SK-N-SH (cell line): ENCODE measurements at regions not wholly inside any gene's neighbourhood (a gene's known extent, or its start where the extent isn't known, plus 50 kb on each side); places are given as distances from the start of the nearest gene placed in this dataset.

Source experiments
- CTCF ChIA-PET: fragments of 300-600, 350-600 bp; formaldehyde crosslinking; extraction: SDS; loops from one replicate; lab custom pipeline; 2021; lab: Yijun Ruan, JAX
- POLR2A ChIA-PET: fragments of 350-600 bp; sonication (Branson Sonifier 250); formaldehyde crosslinking; extraction: SDS; loops from one replicate; lab custom pipeline; 2020; ENCODE audit warnings: antibody characterized with exemption, inconsistent platforms; lab: Yijun Ruan, JAX
- DNase-seq: peaks from one replicate; pipeline ENCODE4 v3.0.0; 2012
- H2AFZ ChIP-seq: fragments of 200-600 bp; sonication (generic); 2 replicates; pipeline ENCODE4 v1.8.1; 2016; ENCODE audit warnings: antibody characterized with exemption, mild to moderate bottlenecking, low read depth
- H3F3A ChIP-seq: fragments of 200-600 bp; sonication (generic); replicated peaks from 2 replicates; pipeline ENCODE3; 2016; ENCODE audit warnings: antibody characterized with exemption, mild to moderate bottlenecking; ENCODE audit not compliant: insufficient read depth
- H3K27ac ChIP-seq, 2 experiments: fragments of 200-500 bp in 1 of 2; fragments of 200-600 bp in 1 of 2; sonication (Bioruptor generic) in 1 of 2; sonication (generic), shearing (Covaris generic) in 1 of 2; 2 replicates each; pipeline versions ENCODE4 v1.5.1 to v1.6.1; 2014 to 2016; ENCODE audit warnings: low read depth in 2 of 2, inconsistent platforms in 1 of 2, low read length in 1 of 2, mild to moderate bottlenecking in 1 of 2, mixed read lengths in 1 of 2
- H3K27me3 ChIP-seq: fragments of 200-600 bp; sonication (generic), shearing (Covaris generic); 2 replicates; pipeline ENCODE4 v1.6.1; 2016; ENCODE audit warnings: mixed run types; ENCODE audit not compliant: insufficient read depth
- H3K36me3 ChIP-seq, 2 experiments: fragments of 200-500 bp in 1 of 2; fragments of 200-600 bp in 1 of 2; sonication (Bioruptor generic) in 1 of 2; sonication (generic) in 1 of 2; replicated peaks in 1 of 2; 2 replicates each; pipeline versions ENCODE3 to v1.5.1; 2014 to 2016; ENCODE audit warnings: low read length in 1 of 2, mild to moderate bottlenecking in 1 of 2; ENCODE audit not compliant: insufficient read depth in 2 of 2, control insufficient read depth in 1 of 2
- H3K4me1 ChIP-seq, 2 experiments: fragments of 200-500 bp in 1 of 2; fragments of 200-600 bp in 1 of 2; sonication (Bioruptor generic) in 1 of 2; sonication (generic), shearing (Covaris generic) in 1 of 2; 2 replicates each; pipeline versions ENCODE4 v1.5.1 to v1.6.1; 2014 to 2016; ENCODE audit warnings: low read depth in 1 of 2, low read length in 1 of 2, mixed run types in 1 of 2; ENCODE audit not compliant: insufficient read depth in 2 of 2, control insufficient read depth in 1 of 2
- H3K4me2 ChIP-seq: fragments of 200-600 bp; sonication (generic), shearing (Covaris generic); 2 replicates; pipeline ENCODE4 v1.6.1; 2017; ENCODE audit warnings: mixed run types
- H3K4me3 ChIP-seq, 2 experiments: fragments of 200-500 bp in 1 of 2; fragments of 200-600 bp in 1 of 2; sonication (Bioruptor generic) in 1 of 2; sonication (generic), shearing (Covaris generic) in 1 of 2; 2 replicates each; pipeline versions ENCODE4 v1.5.1 to v1.8.1; 2014 to 2016; ENCODE audit warnings: low read depth in 2 of 2, inconsistent platforms in 1 of 2, low read length in 1 of 2, mild to moderate bottlenecking in 1 of 2, mixed read lengths in 1 of 2, moderate library complexity in 1 of 2
- H3K79me2 ChIP-seq: fragments of 200-600 bp; sonication (generic); 2 replicates; pipeline ENCODE4 v1.8.1; 2017; ENCODE audit warnings: mild to moderate bottlenecking; ENCODE audit not compliant: insufficient read depth
- H3K9ac ChIP-seq: fragments of 200-600 bp; sonication (generic); 2 replicates; pipeline ENCODE4 v1.6.1; 2017; ENCODE audit warnings: mixed run types
- H3K9me2 ChIP-seq: fragments of 200-600 bp; sonication (generic); 2 replicates; pipeline ENCODE4 v1.6.1; 2017; ENCODE audit warnings: mixed run types
- H3K9me3 ChIP-seq: fragments of 200-600 bp; sonication (generic); 2 replicates; pipeline ENCODE4 v1.6.1; 2017; ENCODE audit warnings: mixed run types, mild to moderate bottlenecking, moderate library complexity
- H4K20me1 ChIP-seq: fragments of 200-600 bp; sonication (generic); 2 replicates; pipeline ENCODE4 v1.6.1; 2017; ENCODE audit warnings: mild to moderate bottlenecking, mixed run types; ENCODE audit not compliant: insufficient read depth
- CHD2 ChIP-seq: fragments of 150-350 bp; IDR thresholded peaks from 2 replicates; pipeline ENCODE4 v1.6.1; 2018; ENCODE audit warnings: low read length; ENCODE audit not compliant: partially characterized antibody
- CTCF ChIP-seq: fragments of 200-600 bp; sonication (generic); IDR thresholded peaks from 2 replicates; pipeline ENCODE4 v1.6.1; 2017; ENCODE audit warnings: antibody characterized with exemption, mild to moderate bottlenecking, moderate library complexity
- ELF1 ChIP-seq: IDR thresholded peaks from 2 replicates; pipeline ENCODE4 v1.4.0; 2012
- EP300 ChIP-seq, 2 experiments: IDR thresholded peaks; 2 replicates each; pipeline versions ENCODE4 v1.4.0 to v1.6.1; 2012; ENCODE audit warnings: borderline replicate concordance in 1 of 2, low read depth in 1 of 2, low read length in 1 of 2
- EZH2phosphoT487 ChIP-seq: fragments of 200-600 bp; sonication (generic); IDR thresholded peaks from 2 replicates; pipeline ENCODE4 v1.6.1; 2017; ENCODE audit warnings: low read depth, mixed run types, mild to moderate bottlenecking, antibody characterized with exemption, moderate library complexity, borderline replicate concordance
- FOXJ3 ChIP-seq: sonication (generic); formaldehyde crosslinking; IDR thresholded peaks from 2 replicates; pipeline ENCODE4 v1.5.1; 2020; ENCODE audit warnings: mild to moderate bottlenecking, missing genetic modification reagents
- GATA2 ChIP-seq: sonication (generic); formaldehyde crosslinking; IDR thresholded peaks from 2 replicates; pipeline ENCODE4 v1.5.0; 2020; ENCODE audit warnings: mild to moderate bottlenecking, missing genetic modification reagents
- IRF3 ChIP-seq: fragments of 150-350 bp; IDR thresholded peaks from 2 replicates; pipeline ENCODE4 v1.6.1; 2016; ENCODE audit warnings: mild to moderate bottlenecking, low read depth, low read length
- JUND ChIP-seq: IDR thresholded peaks from 2 replicates; pipeline ENCODE4 v1.4.0; 2012
- NFIC ChIP-seq: IDR thresholded peaks from 2 replicates; pipeline ENCODE4 v1.4.0; 2012; ENCODE audit warnings: borderline replicate concordance
- NRF1 ChIP-seq: IDR thresholded peaks from 2 replicates; pipeline ENCODE4 v1.6.1; 2012; ENCODE audit warnings: low read depth, mild to moderate bottlenecking, low read length
- RAD21 ChIP-seq: IDR thresholded peaks from 2 replicates; pipeline ENCODE4 v1.6.1; 2012; ENCODE audit warnings: mild to moderate bottlenecking, low read length
- RFX5 ChIP-seq: IDR thresholded peaks from 2 replicates; pipeline ENCODE4 v1.6.1; 2012; ENCODE audit warnings: mild to moderate bottlenecking, improper control_type of control experiment, low read length
- RXRA ChIP-seq: IDR thresholded peaks from 2 replicates; pipeline ENCODE4 v1.4.0; 2012; ENCODE audit warnings: low read depth, mild to moderate bottlenecking, borderline replicate concordance
- TCF12 ChIP-seq: IDR thresholded peaks from 2 replicates; pipeline ENCODE4 v1.4.0; 2012
- USF2 ChIP-seq: fragments of 150-350 bp; IDR thresholded peaks from 2 replicates; pipeline ENCODE4 v1.6.1; 2017; ENCODE audit warnings: antibody characterized with exemption, low read length, low read depth, borderline replicate concordance
- YY1 ChIP-seq: IDR thresholded peaks from 2 replicates; pipeline ENCODE4 v1.4.0; 2012; ENCODE audit warnings: low read depth, mild to moderate bottlenecking
- ZBTB33 ChIP-seq: IDR thresholded peaks from 2 replicates; pipeline ENCODE4 v1.4.0; 2012; ENCODE audit warnings: low read depth, borderline replicate concordance
- WGBS: methylation state at CpG from one replicate; pipeline ENCODE4 v1.1.6; 2017; ENCODE audit warnings: low lambda C conversion rate; 5-methylcytosine and 5-hydroxymethylcytosine counted together

GRCh38 chr9:6149315-6149714 lies 66.3 kb upstream of the IL33 start (continued):
- no peak for TF ChIP-seq ZBTB33
- TF ChIP-seq CTCF, result no peak
- TF ChIP-seq GATA2 (CRISPR knock-in tag), result no peak
- no peak for TF ChIP-seq TCF12
- no peak for TF ChIP-seq EZH2phosphoT487
- no peak for TF ChIP-seq IRF3
- no peak for TF ChIP-seq EP300 (IDR thresholded peaks at IDR 0.05; ENCODE audit: borderline replicate concordance in 1 of 2, low read depth in 1 of 2, low read length in 1 of 2)
- TF ChIP-seq, all 33 proteins: peak for 0

GRCh38 chr9:6147846-6148245 lies 67.8 kb upstream of the IL33 start:
- peaks cover 5% of the 10 kb centered on the region; the same call in 1 of the 2 replicates for H3K9me2 ChIP-seq
- H3K9ac ChIP-seq, result no peak overlapping the region
- DNase-seq, result no peak
- 28% methylated on average over 4 of the region's 4 CpGs for WGBS
- TF ChIP-seq CHD2 (no peak), ZBTB33 (no peak), JUND (no peak), USF2 (no peak), RXRA (no peak), YY1 (no peak), IRF3 (no peak), FOXJ3 (CRISPR knock-in tag) (no peak), RFX5 (no peak), NRF1 (no peak), GATA2 (CRISPR knock-in tag) (no peak), ELF1 (no peak), RAD21 (no peak), NFIC (no peak)
- H2AFZ ChIP-seq, result no peak overlapping the region
- H3F3A ChIP-seq, result no peaks in the 10 kb centered on the region
- H4K20me1 ChIP-seq, result no peaks in the 10 kb centered on the region
- H3K4me1 ChIP-seq, result no peaks in the 10 kb centered on the region
- no peaks in the 10 kb centered on the region for H3K27me3 ChIP-seq
- ChIA-PET POLR2A (no interaction called here), CTCF (interaction anchor here (1.0 kb wide), 1 partner anchor 93 kb away, joined by 3 read pairs; no protein-coding TSS in a partner anchor)
- H3K4me2 ChIP-seq, result no peak overlapping the region
- H3K4me3 ChIP-seq, result no peak overlapping the region
- no peaks in the 10 kb centered on the region for H3K36me3 ChIP-seq
- no peaks in the 10 kb centered on the region for H3K79me2 ChIP-seq
- H3K9me3 ChIP-seq, result no peaks in the 10 kb centered on the region
- no peak overlapping the region for H3K27ac ChIP-seq
